ENCODE measurements at regions not wholly inside any gene's neighbourhood (a gene's known extent, or its start where the extent isn't known, plus 50 kb on each side); places are given as distances from the start of the nearest gene placed in this dataset.

DNA sequence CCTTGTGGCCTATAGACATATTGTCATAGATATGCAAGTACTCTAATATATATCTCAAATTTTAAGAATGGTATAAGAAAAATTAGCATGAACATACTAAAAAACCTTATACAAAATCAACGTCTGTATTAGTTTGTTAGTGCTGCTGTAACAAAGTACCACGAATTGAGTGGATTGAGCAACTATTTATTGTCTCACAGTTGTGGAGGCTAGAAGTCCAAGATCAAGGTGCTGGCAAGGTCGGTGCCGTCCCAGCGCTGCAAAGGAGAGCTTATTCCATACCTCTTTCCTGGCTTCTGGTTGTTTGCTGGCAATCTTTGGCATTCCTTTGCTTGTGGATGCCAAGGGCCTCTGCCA lies 317.6 kb upstream of the FERMT1 start:
- no peak overlapping the region for H3K27ac ChIP-seq
- H3K36me3 ChIP-seq (ENCODE audit: insufficient read depth, low read length) = no peaks in the 10 kb centered on the region
- no peak overlapping the region for H3K9ac ChIP-seq (ENCODE audit: insufficient read length)
- no peak overlapping the region for H3K4me3 ChIP-seq
- DNase-seq (ENCODE audit: low read depth, low spot score) = no peak
- no peak for TF ChIP-seq POLR2AphosphoS5 (IDR thresholded peaks at IDR 0.05; ENCODE audit: borderline replicate concordance, low read depth, low read length)
- no peaks in the 10 kb centered on the region for H3K9me3 ChIP-seq (ENCODE audit: low read depth, low read length)

DNA sequence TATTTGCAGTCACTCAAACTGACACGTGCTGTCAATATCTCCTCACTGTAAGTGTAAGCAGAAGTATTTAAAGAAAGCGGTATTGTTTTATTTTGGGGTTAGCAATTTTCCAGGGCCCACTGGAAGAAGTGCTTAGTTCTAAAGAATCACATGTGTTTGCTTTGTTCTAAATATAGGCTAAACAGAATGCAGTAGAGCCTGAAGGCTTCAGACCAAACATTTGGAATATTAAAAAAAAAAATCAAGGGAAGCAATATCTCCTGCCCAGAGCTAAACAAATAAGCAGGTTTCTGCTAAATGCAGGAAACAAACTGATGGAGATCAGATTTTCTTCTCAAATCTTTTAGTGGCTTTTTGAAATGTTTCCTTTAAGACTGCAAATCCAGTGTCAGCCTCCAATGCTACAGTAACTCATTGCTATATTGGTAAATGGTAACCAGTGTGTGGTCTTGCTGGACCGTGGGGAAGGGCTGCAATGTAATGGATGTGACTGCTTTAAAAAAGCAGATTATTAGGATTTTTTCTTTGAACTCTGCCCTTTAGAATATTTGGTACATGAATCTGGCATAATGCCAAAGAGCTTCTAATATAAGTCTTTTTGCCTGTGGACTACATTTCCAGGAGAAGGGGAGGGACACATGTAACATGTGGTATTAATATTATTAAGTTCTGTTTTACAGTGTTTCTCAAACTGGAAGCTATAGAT lies 317.1 kb upstream of the FERMT1 start:
- Histone ChIP-seq H3K9ac (ENCODE audit: insufficient read length) (no peak overlapping the region), H3K4me3 (no peak overlapping the region), H3K27ac (peak overlapping the region; percentile 62; the same call in 1 of the 2 replicates), H3K9me3 (ENCODE audit: low read depth, low read length) (no peaks in the 10 kb centered on the region), H3K36me3 (ENCODE audit: insufficient read depth, low read length) (no peaks in the 10 kb centered on the region)
- DNase-seq (ENCODE audit: low read depth, low spot score) = no peak
- TF ChIP-seq POLR2AphosphoS5 (IDR thresholded peaks at IDR 0.05; ENCODE audit: borderline replicate concordance, low read depth, low read length) = no peak
- TF ChIP-seq EZH2 (IDR thresholded peaks at IDR 0.05) = no peak
- TF ChIP-seq FOXP2 (optimal IDR thresholded peaks at IDR 0.05; ENCODE audit: control extremely low read depth, extremely low read length, insufficient read depth) = no peak

DNA sequence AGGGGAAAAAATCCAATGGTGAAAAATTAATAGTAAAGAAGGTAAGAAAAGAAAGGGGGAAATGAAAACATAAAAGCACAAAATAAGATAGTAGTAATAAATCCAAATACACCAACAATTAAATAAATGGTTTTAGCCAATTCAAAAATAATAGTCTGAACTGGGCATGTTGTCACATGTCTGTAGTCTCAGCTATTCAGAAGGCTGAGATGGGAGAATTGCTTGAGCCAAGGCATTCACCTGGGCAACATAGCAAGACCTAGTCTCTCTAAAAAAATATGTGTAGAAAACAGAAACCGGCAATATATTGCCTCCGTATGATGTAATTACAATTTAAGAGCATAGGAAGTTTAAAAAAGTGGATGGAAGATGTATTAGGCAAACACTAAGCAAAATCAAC lies 311.3 kb upstream of the FERMT1 start:
- no peak overlapping the region for H3K9ac ChIP-seq (ENCODE audit: insufficient read length)
- H3K4me3 ChIP-seq = no peak overlapping the region
- DNase-seq (ENCODE audit: low read depth, low spot score) = no peak
- no peak overlapping the region for H3K27ac ChIP-seq
- H3K36me3 ChIP-seq (ENCODE audit: insufficient read depth, low read length) = no peaks in the 10 kb centered on the region
- no peaks in the 10 kb centered on the region for H3K9me3 ChIP-seq (ENCODE audit: low read depth, low read length)
- TF ChIP-seq POLR2AphosphoS5 (IDR thresholded peaks at IDR 0.05; ENCODE audit: borderline replicate concordance, low read depth, low read length) (no peak), FOXP2 (optimal IDR thresholded peaks at IDR 0.05; ENCODE audit: control extremely low read depth, extremely low read length, insufficient read depth) (no peak)

DNA sequence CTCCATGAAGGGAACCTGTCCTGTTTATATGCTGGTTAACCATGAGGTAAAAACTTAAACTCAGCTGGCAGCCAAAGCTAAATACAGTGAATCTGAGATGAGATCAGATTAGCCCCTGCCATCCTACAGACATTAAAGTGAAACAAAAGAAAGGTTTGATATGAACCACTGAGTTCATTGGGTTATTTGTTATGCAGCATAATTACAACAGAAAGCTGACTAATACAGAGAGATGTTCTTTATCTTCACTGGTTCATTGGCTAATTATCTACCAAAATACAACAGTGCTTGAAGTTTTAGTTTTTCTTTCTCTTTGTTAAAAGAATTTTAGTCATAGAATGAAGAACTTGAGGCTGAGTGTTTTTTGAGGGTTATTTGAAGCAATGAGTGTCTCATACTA lies 307.6 kb upstream of the FERMT1 start:
- no peak for DNase-seq (ENCODE audit: low read depth, low spot score)
- Histone ChIP-seq H3K9ac (ENCODE audit: insufficient read length) (no peak overlapping the region), H3K27ac (no peak overlapping the region), H3K36me3 (ENCODE audit: insufficient read depth, low read length) (no peaks in the 10 kb centered on the region), H3K4me3 (no peak overlapping the region), H3K9me3 (ENCODE audit: low read depth, low read length) (no peaks in the 10 kb centered on the region)
- TF ChIP-seq POLR2AphosphoS5 (IDR thresholded peaks at IDR 0.05; ENCODE audit: borderline replicate concordance, low read depth, low read length) (no peak), FOXP2 (optimal IDR thresholded peaks at IDR 0.05; ENCODE audit: control extremely low read depth, extremely low read length, insufficient read depth) (no peak), EZH2 (IDR thresholded peaks at IDR 0.05) (no peak)

DNA sequence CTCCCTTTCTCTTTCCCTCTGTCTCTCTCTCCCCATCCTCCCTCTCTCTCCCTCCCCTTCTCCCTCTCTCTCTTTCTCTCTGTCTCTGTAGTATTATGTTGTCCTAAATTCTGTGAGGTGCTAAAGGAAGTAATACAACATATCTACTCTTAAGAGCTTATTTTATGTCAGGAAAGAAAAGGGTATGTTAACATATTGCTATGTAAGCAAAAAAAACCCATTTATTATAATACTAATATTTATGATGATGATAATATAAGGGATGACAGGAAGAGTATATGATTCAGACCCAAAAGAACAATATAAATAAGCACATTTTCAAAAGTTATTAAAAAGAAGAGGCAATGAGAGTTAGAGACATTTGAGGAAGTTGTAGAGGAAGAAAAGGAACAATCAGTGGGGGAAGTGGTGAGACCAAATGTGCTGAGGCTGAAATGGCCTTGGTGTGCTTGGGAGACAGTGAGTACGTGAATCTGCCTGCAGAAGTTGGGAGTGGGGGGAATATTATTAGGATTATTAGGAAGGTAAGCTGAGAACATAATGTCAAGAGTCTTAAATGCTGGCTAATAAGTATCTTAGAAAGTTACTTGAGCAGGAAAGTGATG lies 303.6 kb upstream of the FERMT1 start:
- H3K4me3 ChIP-seq = no peak overlapping the region
- H3K27ac ChIP-seq = no peak overlapping the region
- TF ChIP-seq POLR2AphosphoS5 (IDR thresholded peaks at IDR 0.05; ENCODE audit: borderline replicate concordance, low read depth, low read length) (no peak), FOXP2 (optimal IDR thresholded peaks at IDR 0.05; ENCODE audit: control extremely low read depth, extremely low read length, insufficient read depth) (no peak), EZH2 (IDR thresholded peaks at IDR 0.05) (no peak)
- no peaks in the 10 kb centered on the region for H3K36me3 ChIP-seq (ENCODE audit: insufficient read depth, low read length)
- H3K9me3 ChIP-seq (ENCODE audit: low read depth, low read length) = no peaks in the 10 kb centered on the region
- DNase-seq (ENCODE audit: low read depth, low spot score) = no peak
- H3K9ac ChIP-seq (ENCODE audit: insufficient read length) = no peak overlapping the region

DNA sequence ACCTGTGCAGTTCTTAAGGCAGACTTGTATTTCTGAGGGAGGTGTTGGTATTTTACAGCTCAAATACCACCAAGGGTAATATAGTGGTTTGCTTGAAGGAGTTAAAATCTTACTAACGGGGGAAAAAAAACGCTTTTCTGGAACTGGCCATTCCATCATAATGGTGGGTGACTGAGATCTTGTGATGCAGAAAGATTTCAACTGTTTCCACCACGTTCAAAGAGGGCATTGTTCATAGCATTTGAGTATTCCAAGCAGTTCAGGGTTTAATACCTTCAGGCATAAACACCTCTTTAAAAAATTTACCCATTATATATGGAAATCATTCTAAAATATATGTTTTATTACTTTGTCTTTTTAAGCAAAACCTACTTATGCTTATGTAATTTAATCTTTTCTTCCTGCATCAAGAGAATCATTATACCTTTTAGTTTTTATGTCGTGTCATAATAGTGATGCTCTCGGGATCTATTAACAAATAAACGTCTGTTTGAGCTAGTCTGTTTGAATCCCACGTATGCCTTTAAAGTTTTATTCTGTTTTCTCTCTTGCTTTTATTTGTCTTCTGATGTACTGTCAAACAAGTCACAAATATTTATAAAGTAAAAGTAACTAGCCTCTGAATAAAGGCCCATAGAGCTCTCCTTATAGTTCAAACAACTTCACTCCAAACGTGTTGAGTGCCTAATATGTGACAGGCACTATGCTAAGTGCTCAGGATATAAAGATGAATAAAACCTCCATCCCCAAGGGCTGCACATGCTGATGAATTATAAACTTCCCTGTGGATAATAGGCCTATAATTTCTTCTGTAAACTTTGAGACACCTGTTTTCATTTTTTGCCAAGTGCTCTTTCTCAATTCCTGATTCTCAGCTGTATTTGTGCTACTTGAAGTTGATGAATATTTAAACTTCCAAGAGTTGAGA lies 298.8 kb upstream of the FERMT1 start:
- H3K36me3 ChIP-seq (ENCODE audit: insufficient read depth, low read length) = no peaks in the 10 kb centered on the region
- no peak overlapping the region for H3K4me3 ChIP-seq
- H3K9ac ChIP-seq (ENCODE audit: insufficient read length) = no peak overlapping the region
- no peak for DNase-seq (ENCODE audit: low read depth, low spot score)
- TF ChIP-seq FOXP2 (optimal IDR thresholded peaks at IDR 0.05; ENCODE audit: control extremely low read depth, extremely low read length, insufficient read depth) = no peak
- no peak for TF ChIP-seq POLR2AphosphoS5 (IDR thresholded peaks at IDR 0.05; ENCODE audit: borderline replicate concordance, low read depth, low read length)
- TF ChIP-seq EZH2 (IDR thresholded peaks at IDR 0.05) = no peak
- no peaks in the 10 kb centered on the region for H3K9me3 ChIP-seq (ENCODE audit: low read depth, low read length)
- H3K27ac ChIP-seq = no peak overlapping the region

DNA sequence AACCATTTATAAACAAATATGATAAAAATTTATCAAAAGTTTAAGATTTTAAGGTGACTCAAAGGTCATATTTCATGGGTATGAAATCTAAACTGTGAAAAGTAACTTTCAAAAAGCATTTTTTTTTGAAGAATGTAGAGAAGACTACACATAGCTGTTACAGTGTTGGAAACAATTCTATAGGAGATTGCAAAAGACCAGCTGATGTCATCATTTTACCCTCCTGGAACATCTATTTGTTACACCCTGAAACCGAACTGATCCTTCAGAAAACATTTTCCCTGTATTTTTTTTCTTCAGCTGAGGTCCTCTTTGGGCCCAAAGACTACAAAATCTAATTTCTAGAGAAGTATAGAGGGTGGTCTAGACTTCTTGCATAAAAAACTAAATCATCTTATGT lies 297.5 kb upstream of the FERMT1 start:
- Histone ChIP-seq H3K27ac (no peak overlapping the region), H3K36me3 (ENCODE audit: insufficient read depth, low read length) (no peaks in the 10 kb centered on the region), H3K9ac (ENCODE audit: insufficient read length) (no peak overlapping the region), H3K4me3 (no peak overlapping the region), H3K9me3 (ENCODE audit: low read depth, low read length) (no peaks in the 10 kb centered on the region)
- DNase-seq (ENCODE audit: low read depth, low spot score) = no peak
- no peak for TF ChIP-seq POLR2AphosphoS5 (IDR thresholded peaks at IDR 0.05; ENCODE audit: borderline replicate concordance, low read depth, low read length)

DNA sequence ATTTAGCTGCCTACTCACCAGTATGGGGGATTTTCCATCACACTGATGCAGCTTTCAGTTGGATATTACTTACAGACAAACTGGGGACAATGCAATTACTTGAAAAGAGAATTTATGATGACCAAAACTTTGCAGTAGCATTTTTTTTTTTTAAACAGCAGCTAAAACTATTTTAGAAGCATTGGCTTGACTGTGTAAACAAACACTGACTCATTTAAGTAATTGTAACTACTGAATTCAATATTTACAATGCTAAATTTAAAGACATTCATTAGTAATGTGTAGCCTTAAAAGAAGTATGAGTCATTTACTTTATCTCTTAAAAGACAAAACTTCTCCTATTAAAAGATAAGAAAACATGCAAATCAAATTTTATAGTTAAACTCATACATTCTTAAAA lies 295.9 kb upstream of the FERMT1 start:
- no peak for DNase-seq (ENCODE audit: low read depth, low spot score)
- H3K9ac ChIP-seq (ENCODE audit: insufficient read length) = no peak overlapping the region
- H3K36me3 ChIP-seq (ENCODE audit: insufficient read depth, low read length) = no peaks in the 10 kb centered on the region

More for the DNA sequence above, 295.9 kb upstream of the FERMT1 start:
- TF ChIP-seq POLR2AphosphoS5 (IDR thresholded peaks at IDR 0.05; ENCODE audit: borderline replicate concordance, low read depth, low read length) (no peak), FOXP2 (optimal IDR thresholded peaks at IDR 0.05; ENCODE audit: control extremely low read depth, extremely low read length, insufficient read depth) (no peak), EZH2 (IDR thresholded peaks at IDR 0.05) (no peak)
- no peak overlapping the region for H3K27ac ChIP-seq
- H3K9me3 ChIP-seq (ENCODE audit: low read depth, low read length) = no peaks in the 10 kb centered on the region
- no peak overlapping the region for H3K4me3 ChIP-seq
